KMS-11 (cell line): ENCODE measurements at regions not wholly inside any gene's neighbourhood (a gene's known extent, or its start where the extent isn't known, plus 50 kb on each side); places are given as distances from the start of the nearest gene placed in this dataset.

Experiments used
- H2AFZ ChIP-seq: fragments of 200-600 bp; sonication (generic); 2 replicates; pipeline ENCODE4 v1.6.1; 2016; ENCODE audit warnings: antibody characterized with exemption, mixed run types, low read depth
- H3K27ac ChIP-seq: fragments of 200-600 bp; sonication (generic); 2 replicates; pipeline ENCODE4 v1.6.1; 2016; ENCODE audit warnings: mild to moderate bottlenecking, mixed run types
- H3K27me3 ChIP-seq: fragments of 200-600 bp; sonication (generic); 2 replicates; pipeline ENCODE4 v1.6.1; 2017; ENCODE audit warnings: mild to moderate bottlenecking, low read depth, mixed run types, moderate library complexity; ENCODE audit not compliant: insufficient read depth
- H3K36me3 ChIP-seq: fragments of 200-600 bp; sonication (generic); 2 replicates; pipeline ENCODE4 v1.6.1; 2017; ENCODE audit warnings: mild to moderate bottlenecking, mixed run types; ENCODE audit not compliant: insufficient read depth
- H3K4me1 ChIP-seq: fragments of 200-600 bp; sonication (generic); 2 replicates; pipeline ENCODE4 v1.6.1; 2016; ENCODE audit warnings: mild to moderate bottlenecking, low read depth, mixed run types; ENCODE audit not compliant: poor library complexity, severe bottlenecking
- H3K4me2 ChIP-seq: fragments of 200-600 bp; sonication (generic); 2 replicates; pipeline ENCODE4 v1.7.0; 2016; ENCODE audit warnings: mild to moderate bottlenecking, mixed run types
- H3K4me3 ChIP-seq: fragments of 200-600 bp; sonication (generic); IDR thresholded peaks from 2 replicates; pipeline ENCODE4 v1.6.1; 2017; ENCODE audit warnings: low read depth, low read length, mixed read lengths; ENCODE audit not compliant: insufficient read depth
- H3K79me2 ChIP-seq: fragments of 200-600 bp; sonication (generic); 2 replicates; pipeline ENCODE4 v1.6.1; 2016; ENCODE audit warnings: low read depth, mixed run types; ENCODE audit not compliant: insufficient read depth
- H3K9ac ChIP-seq: fragments of 200-600 bp; sonication (generic); 2 replicates; pipeline ENCODE4 v1.6.1; 2016; ENCODE audit warnings: mild to moderate bottlenecking, mixed run types
- H4K20me1 ChIP-seq: fragments of 200-600 bp; sonication (generic); 2 replicates; pipeline ENCODE4 v1.6.1; 2016; ENCODE audit warnings: mild to moderate bottlenecking, mixed run types; ENCODE audit not compliant: insufficient read depth
- CTCF ChIP-seq: fragments of 200-600 bp; sonication (generic); conservative IDR thresholded peaks from 2 replicates; pipeline ENCODE4 v1.6.1; 2017; ENCODE audit warnings: low read depth, mild to moderate bottlenecking, antibody characterized with exemption, low read length, moderate library complexity, mixed read lengths

- Histone ChIP-seq H3K27me3 (no peaks in the 10 kb centered on the region), H2AFZ (no peak overlapping the region)
- TF ChIP-seq CTCF, result no peak
Observed at GRCh38 chr2:5594249-5594695, 97.9 kb upstream of the SOX11 start.

GRCh38 chr2:5596868-5597267 is 95.3 kb upstream of the SOX11 start:
- H3K36me3 ChIP-seq, result no peaks in the 10 kb centered on the region
- no peaks in the 10 kb centered on the region for H3K4me1 ChIP-seq
- H3K4me3 ChIP-seq, result no peak overlapping the region
- no peak for TF ChIP-seq CTCF
- no peak overlapping the region for H3K27ac ChIP-seq
- H3K9ac ChIP-seq, result no peak overlapping the region
- no peaks in the 10 kb centered on the region for H4K20me1 ChIP-seq
- H3K79me2 ChIP-seq, result no peaks in the 10 kb centered on the region
- no peaks in the 10 kb centered on the region for H3K27me3 ChIP-seq
- H2AFZ ChIP-seq, result no peak overlapping the region
- no peak overlapping the region for H3K4me2 ChIP-seq

More at GRCh38 chr2:5594249-5594695, 97.9 kb upstream of the SOX11 start:
- H3K36me3 ChIP-seq, result no peaks in the 10 kb centered on the region
- no peak overlapping the region for H3K27ac ChIP-seq
- H3K79me2 ChIP-seq, result no peaks in the 10 kb centered on the region
- H4K20me1 ChIP-seq, result no peaks in the 10 kb centered on the region
- no peak overlapping the region for H3K9ac ChIP-seq
- no peak overlapping the region for H3K4me2 ChIP-seq
- no peaks in the 10 kb centered on the region for H3K4me1 ChIP-seq
- H3K4me3 ChIP-seq, result no peak overlapping the region

- H2AFZ ChIP-seq, result no peak overlapping the region
- no peak overlapping the region for H3K9ac ChIP-seq
- no peak for TF ChIP-seq CTCF
- H3K4me1 ChIP-seq, result no peaks in the 10 kb centered on the region
- no peak overlapping the region for H3K4me2 ChIP-seq
- H4K20me1 ChIP-seq, result no peaks in the 10 kb centered on the region
- no peaks in the 10 kb centered on the region for H3K36me3 ChIP-seq
- H3K79me2 ChIP-seq, result no peaks in the 10 kb centered on the region
- no peak overlapping the region for H3K27ac ChIP-seq
- H3K4me3 ChIP-seq, result no peak overlapping the region
- no peaks in the 10 kb centered on the region for H3K27me3 ChIP-seq
Observed at GRCh38 chr2:5598156-5598555, 94.0 kb upstream of the SOX11 start.

DNA sequence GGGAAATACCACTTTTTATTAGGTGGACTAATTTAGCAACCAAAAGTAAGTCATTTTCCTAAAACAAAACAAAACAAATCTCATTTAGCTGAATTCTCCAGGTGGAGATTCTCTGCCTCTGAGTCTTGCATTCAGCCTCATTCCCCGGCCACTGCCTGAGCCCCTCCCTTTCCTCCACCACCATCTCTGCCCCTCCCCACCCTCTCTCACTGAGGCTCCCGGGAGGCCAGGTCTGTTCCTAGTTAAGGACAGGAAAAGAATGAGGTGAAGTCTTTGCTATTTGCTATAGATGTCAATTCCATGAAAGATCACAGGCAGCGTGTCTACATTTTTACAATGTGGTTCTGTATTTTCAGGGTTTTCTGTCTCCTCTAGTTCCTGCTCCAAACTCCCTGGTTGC is 83.0 kb upstream of the SOX11 start:
- no peak for TF ChIP-seq CTCF
- Histone ChIP-seq H3K27me3 (no peaks in the 10 kb centered on the region), H3K4me3 (no peak overlapping the region), H2AFZ (no peak overlapping the region), H3K4me1 (no peaks in the 10 kb centered on the region), H3K36me3 (no peaks in the 10 kb centered on the region), H3K79me2 (no peaks in the 10 kb centered on the region), H4K20me1 (no peaks in the 10 kb centered on the region), H3K9ac (no peak overlapping the region), H3K4me2 (no peak overlapping the region), H3K27ac (no peak overlapping the region)

DNA sequence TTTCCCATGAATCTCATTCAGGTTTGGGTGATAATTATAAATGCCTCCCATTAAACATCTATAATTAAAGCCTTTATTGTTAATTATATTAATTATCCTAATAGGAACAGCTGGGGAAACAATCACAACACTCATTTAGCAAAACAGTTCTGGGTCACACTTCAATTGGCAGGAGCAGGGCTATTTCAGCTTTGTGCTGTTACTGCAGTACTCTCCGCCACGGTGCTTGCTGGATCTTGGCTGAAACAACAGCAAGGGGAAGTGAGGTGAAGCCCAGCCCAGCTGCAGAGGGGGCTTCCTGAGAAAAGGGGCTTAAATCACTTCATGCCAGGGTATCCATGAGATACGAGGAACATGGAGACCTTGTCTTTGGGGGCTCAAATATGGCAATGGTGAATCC is 79.5 kb upstream of the SOX11 start:
- no peak overlapping the region for H3K4me3 ChIP-seq

More for the DNA sequence above, 79.5 kb upstream of the SOX11 start:
- TF ChIP-seq CTCF, result no peak
- Histone ChIP-seq H3K4me1 (no peaks in the 10 kb centered on the region), H3K79me2 (no peaks in the 10 kb centered on the region), H3K9ac (no peak overlapping the region), H3K4me2 (no peak overlapping the region), H3K36me3 (no peaks in the 10 kb centered on the region), H2AFZ (no peak overlapping the region), H4K20me1 (no peaks in the 10 kb centered on the region), H3K27me3 (no peaks in the 10 kb centered on the region), H3K27ac (no peak overlapping the region)
